GM12878 (cell line): ENCODE measurements at regions not wholly inside any gene's neighbourhood (a gene's known extent, or its start where the extent isn't known, plus 50 kb on each side); places are given as distances from the start of the nearest gene placed in this dataset.

Source experiments
- BRCA1 ChIP-seq: IDR thresholded peaks from 2 replicates; pipeline ENCODE4 v1.6.1; 2011; ENCODE audit warnings: low read depth, low read length, improper control_type of control experiment
- CBFB ChIP-seq: IDR thresholded peaks from 2 replicates; pipeline ENCODE4 v1.6.1; 2016; ENCODE audit warnings: antibody characterized with exemption, low read depth
- CHD1 ChIP-seq: IDR thresholded peaks from 2 replicates; pipeline ENCODE4 v1.6.1; 2012; ENCODE audit warnings: low read depth, low read length, improper control_type of control experiment
- CHD2 ChIP-seq: IDR thresholded peaks from 2 replicates; pipeline ENCODE4 v1.6.1; 2011; ENCODE audit warnings: low read depth, low read length, improper control_type of control experiment, borderline replicate concordance
- DPF2 ChIP-seq: fragments of 450-650 bp; IDR thresholded peaks from 2 replicates; pipeline ENCODE4 v1.6.1; 2017; ENCODE audit warnings: mild to moderate bottlenecking
- GABPA ChIP-seq: IDR thresholded peaks from 2 replicates; pipeline ENCODE4 v1.6.1; 2014; ENCODE audit warnings: antibody characterized with exemption, low read depth, mild to moderate bottlenecking, inconsistent platforms
- IKZF1 ChIP-seq: fragments of 450-650 bp; conservative IDR thresholded peaks from 2 replicates; pipeline ENCODE4 v1.6.1; 2017; ENCODE audit warnings: antibody characterized with exemption, mild to moderate bottlenecking
- RB1 ChIP-seq: fragments of 450-650 bp; formaldehyde crosslinking; IDR thresholded peaks from 2 replicates; pipeline ENCODE4 v1.6.1; 2017; ENCODE audit warnings: mild to moderate bottlenecking, borderline replicate concordance
- SUPT20H ChIP-seq: IDR thresholded peaks from 2 replicates; pipeline ENCODE4 v1.6.1; 2011; ENCODE audit warnings: low read depth, mild to moderate bottlenecking, low read length, moderate library complexity, borderline replicate concordance; ENCODE audit not compliant: control insufficient read depth
- TF ChIP-seq, protein P1 (sequence below): IDR thresholded peaks from 2 replicates; pipeline ENCODE4 v1.6.1; 2012; ENCODE audit warnings: mild to moderate bottlenecking, low read depth, low read length
- TF ChIP-seq, protein P2 (sequence below): IDR thresholded peaks from 2 replicates; pipeline ENCODE4 v1.6.1; 2012; ENCODE audit warnings: low read depth, low read length, improper control_type of control experiment
- TF ChIP-seq, protein P3 (sequence below): IDR thresholded peaks from 2 replicates; pipeline ENCODE4 v1.6.1; 2012; ENCODE audit warnings: low read length, inconsistent platforms
- TF ChIP-seq, protein P4 (sequence below): fragments of 450-650 bp; IDR thresholded peaks from 2 replicates; pipeline ENCODE4 v1.6.1; 2017; ENCODE audit warnings: mild to moderate bottlenecking, low read depth, inconsistent platforms; ENCODE audit not compliant: poor library complexity, severe bottlenecking
- TF ChIP-seq, protein P5 (sequence below): fragments of 450-650 bp; IDR thresholded peaks from 2 replicates; pipeline ENCODE4 v1.6.1; 2017; ENCODE audit warnings: antibody characterized with exemption, mild to moderate bottlenecking, moderate library complexity

DNA sequence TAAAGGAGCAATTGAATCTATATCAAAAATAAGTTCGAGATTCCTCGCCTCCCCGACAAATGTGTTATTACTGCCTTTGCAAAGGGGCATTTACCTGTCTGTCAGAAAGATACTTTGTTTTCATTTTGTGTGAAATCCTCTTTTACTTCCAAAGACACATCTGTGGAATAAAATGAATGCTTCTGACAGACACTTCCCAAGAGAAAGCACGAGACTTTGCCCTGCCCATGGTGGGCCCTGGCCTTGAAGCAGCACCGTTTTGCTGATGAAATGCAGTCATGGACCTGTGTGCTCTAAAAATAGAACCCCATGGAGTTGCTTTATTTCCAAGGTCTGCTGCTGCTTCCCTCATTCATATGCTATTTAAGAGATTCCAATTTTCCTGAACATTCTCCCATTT lies 85.9 kb upstream of the USP47 start (continued):
- TF ChIP-seq, protein P1, sequence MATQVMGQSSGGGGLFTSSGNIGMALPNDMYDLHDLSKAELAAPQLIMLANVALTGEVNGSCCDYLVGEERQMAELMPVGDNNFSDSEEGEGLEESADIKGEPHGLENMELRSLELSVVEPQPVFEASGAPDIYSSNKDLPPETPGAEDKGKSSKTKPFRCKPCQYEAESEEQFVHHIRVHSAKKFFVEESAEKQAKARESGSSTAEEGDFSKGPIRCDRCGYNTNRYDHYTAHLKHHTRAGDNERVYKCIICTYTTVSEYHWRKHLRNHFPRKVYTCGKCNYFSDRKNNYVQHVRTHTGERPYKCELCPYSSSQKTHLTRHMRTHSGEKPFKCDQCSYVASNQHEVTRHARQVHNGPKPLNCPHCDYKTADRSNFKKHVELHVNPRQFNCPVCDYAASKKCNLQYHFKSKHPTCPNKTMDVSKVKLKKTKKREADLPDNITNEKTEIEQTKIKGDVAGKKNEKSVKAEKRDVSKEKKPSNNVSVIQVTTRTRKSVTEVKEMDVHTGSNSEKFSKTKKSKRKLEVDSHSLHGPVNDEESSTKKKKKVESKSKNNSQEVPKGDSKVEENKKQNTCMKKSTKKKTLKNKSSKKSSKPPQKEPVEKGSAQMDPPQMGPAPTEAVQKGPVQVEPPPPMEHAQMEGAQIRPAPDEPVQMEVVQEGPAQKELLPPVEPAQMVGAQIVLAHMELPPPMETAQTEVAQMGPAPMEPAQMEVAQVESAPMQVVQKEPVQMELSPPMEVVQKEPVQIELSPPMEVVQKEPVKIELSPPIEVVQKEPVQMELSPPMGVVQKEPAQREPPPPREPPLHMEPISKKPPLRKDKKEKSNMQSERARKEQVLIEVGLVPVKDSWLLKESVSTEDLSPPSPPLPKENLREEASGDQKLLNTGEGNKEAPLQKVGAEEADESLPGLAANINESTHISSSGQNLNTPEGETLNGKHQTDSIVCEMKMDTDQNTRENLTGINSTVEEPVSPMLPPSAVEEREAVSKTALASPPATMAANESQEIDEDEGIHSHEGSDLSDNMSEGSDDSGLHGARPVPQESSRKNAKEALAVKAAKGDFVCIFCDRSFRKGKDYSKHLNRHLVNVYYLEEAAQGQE: no peak
- TF ChIP-seq SUPT20H (no peak), DPF2 (no peak), IKZF1 (no peak), CHD1 (no peak), BRCA1 (no peak), CHD2 (no peak), GABPA (no peak), CBFB (no peak), RB1 (no peak)
- TF ChIP-seq, protein P2, sequence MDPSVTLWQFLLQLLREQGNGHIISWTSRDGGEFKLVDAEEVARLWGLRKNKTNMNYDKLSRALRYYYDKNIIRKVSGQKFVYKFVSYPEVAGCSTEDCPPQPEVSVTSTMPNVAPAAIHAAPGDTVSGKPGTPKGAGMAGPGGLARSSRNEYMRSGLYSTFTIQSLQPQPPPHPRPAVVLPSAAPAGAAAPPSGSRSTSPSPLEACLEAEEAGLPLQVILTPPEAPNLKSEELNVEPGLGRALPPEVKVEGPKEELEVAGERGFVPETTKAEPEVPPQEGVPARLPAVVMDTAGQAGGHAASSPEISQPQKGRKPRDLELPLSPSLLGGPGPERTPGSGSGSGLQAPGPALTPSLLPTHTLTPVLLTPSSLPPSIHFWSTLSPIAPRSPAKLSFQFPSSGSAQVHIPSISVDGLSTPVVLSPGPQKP: no peak
- TF ChIP-seq, protein P3, sequence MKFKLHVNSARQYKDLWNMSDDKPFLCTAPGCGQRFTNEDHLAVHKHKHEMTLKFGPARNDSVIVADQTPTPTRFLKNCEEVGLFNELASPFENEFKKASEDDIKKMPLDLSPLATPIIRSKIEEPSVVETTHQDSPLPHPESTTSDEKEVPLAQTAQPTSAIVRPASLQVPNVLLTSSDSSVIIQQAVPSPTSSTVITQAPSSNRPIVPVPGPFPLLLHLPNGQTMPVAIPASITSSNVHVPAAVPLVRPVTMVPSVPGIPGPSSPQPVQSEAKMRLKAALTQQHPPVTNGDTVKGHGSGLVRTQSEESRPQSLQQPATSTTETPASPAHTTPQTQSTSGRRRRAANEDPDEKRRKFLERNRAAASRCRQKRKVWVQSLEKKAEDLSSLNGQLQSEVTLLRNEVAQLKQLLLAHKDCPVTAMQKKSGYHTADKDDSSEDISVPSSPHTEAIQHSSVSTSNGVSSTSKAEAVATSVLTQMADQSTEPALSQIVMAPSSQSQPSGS: no peak
- TF ChIP-seq, protein P4, sequence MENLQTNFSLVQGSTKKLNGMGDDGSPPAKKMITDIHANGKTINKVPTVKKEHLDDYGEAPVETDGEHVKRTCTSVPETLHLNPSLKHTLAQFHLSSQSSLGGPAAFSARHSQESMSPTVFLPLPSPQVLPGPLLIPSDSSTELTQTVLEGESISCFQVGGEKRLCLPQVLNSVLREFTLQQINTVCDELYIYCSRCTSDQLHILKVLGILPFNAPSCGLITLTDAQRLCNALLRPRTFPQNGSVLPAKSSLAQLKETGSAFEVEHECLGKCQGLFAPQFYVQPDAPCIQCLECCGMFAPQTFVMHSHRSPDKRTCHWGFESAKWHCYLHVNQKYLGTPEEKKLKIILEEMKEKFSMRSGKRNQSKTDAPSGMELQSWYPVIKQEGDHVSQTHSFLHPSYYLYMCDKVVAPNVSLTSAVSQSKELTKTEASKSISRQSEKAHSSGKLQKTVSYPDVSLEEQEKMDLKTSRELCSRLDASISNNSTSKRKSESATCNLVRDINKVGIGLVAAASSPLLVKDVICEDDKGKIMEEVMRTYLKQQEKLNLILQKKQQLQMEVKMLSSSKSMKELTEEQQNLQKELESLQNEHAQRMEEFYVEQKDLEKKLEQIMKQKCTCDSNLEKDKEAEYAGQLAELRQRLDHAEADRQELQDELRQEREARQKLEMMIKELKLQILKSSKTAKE: no peak
- TF ChIP-seq, protein P5, sequence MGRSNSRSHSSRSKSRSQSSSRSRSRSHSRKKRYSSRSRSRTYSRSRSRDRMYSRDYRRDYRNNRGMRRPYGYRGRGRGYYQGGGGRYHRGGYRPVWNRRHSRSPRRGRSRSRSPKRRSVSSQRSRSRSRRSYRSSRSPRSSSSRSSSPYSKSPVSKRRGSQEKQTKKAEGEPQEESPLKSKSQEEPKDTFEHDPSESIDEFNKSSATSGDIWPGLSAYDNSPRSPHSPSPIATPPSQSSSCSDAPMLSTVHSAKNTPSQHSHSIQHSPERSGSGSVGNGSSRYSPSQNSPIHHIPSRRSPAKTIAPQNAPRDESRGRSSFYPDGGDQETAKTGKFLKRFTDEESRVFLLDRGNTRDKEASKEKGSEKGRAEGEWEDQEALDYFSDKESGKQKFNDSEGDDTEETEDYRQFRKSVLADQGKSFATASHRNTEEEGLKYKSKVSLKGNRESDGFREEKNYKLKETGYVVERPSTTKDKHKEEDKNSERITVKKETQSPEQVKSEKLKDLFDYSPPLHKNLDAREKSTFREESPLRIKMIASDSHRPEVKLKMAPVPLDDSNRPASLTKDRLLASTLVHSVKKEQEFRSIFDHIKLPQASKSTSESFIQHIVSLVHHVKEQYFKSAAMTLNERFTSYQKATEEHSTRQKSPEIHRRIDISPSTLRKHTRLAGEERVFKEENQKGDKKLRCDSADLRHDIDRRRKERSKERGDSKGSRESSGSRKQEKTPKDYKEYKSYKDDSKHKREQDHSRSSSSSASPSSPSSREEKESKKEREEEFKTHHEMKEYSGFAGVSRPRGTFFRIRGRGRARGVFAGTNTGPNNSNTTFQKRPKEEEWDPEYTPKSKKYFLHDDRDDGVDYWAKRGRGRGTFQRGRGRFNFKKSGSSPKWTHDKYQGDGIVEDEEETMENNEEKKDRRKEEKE: no peak
